SK-N-MC (cell line): ENCODE measurements at regions not wholly inside any gene's neighbourhood (a gene's known extent, or its start where the extent isn't known, plus 50 kb on each side); places are given as distances from the start of the nearest gene placed in this dataset.

Experiments
- DNase-seq: peaks from one replicate; pipeline ENCODE4 v3.0.0-alpha.2; 2011; ENCODE audit warnings: low read depth, low spot score
- H3K27ac ChIP-seq: fragments of 200-600 bp; sonication (generic); 2 replicates; pipeline ENCODE4 v1.5.1; 2016; ENCODE audit warnings: mixed run types
- H3K36me3 ChIP-seq: fragments of 200-600 bp; sonication (generic); 2 replicates; pipeline ENCODE4 v1.6.1; 2017; ENCODE audit warnings: antibody characterized with exemption, low read length, mixed read lengths; ENCODE audit not compliant: insufficient read depth
- H3K4me3 ChIP-seq: fragments of 200-600 bp; sonication (generic); 2 replicates; pipeline ENCODE4 v1.5.1; 2016
- H3K9ac ChIP-seq: fragments of 200-600 bp; sonication (generic); 2 replicates; pipeline ENCODE4 v1.8.0; 2017; ENCODE audit warnings: mixed run types, mixed read lengths; ENCODE audit not compliant: insufficient read length
- H3K9me3 ChIP-seq: fragments of 200-600 bp; sonication (generic); 2 replicates; pipeline ENCODE4 v1.6.1; 2017; ENCODE audit warnings: low read depth, mild to moderate bottlenecking, antibody characterized with exemption, low read length, moderate library complexity, mixed read lengths
- EZH2 ChIP-seq: fragments of 200-600 bp; sonication (generic); IDR thresholded peaks from one replicate; pipeline ENCODE4 v1.6.1; 2017; ENCODE audit warnings: antibody characterized with exemption
- FOXP2 ChIP-seq: optimal IDR thresholded peaks from 2 replicates; pipeline ENCODE3; 2011; ENCODE audit warnings: mild to moderate bottlenecking, moderate library complexity; ENCODE audit not compliant: insufficient read depth; ENCODE audit errors: extremely low read length, control extremely low read depth
- POLR2AphosphoS5 ChIP-seq: IDR thresholded peaks from 2 replicates; pipeline ENCODE4 v1.6.1; 2012; ENCODE audit warnings: mild to moderate bottlenecking, low read depth, low read length, borderline replicate concordance

GRCh38 chr7:116083796-116084195, 53.2 kb upstream of the TFEC start:
- DNase-seq, result no peak
- TF ChIP-seq FOXP2, result no peak
- TF ChIP-seq POLR2AphosphoS5, result no peak
- no peak for TF ChIP-seq EZH2
- no peak overlapping the region for H3K9ac ChIP-seq
- H3K36me3 ChIP-seq, result no peaks in the 10 kb centered on the region
- peaks cover 2% of the 10 kb centered on the region; the same call in 1 of the 2 replicates for H3K9me3 ChIP-seq
- no peak overlapping the region for H3K4me3 ChIP-seq
- no peak overlapping the region for H3K27ac ChIP-seq

GRCh38 chr7:116086547-116087045, 56.0 kb upstream of the TFEC start:
- H3K36me3 ChIP-seq, result no peaks in the 10 kb centered on the region
- no peak overlapping the region for H3K4me3 ChIP-seq
- no peak for DNase-seq
- TF ChIP-seq FOXP2 (no peak), EZH2 (no peak)
- no peak overlapping the region for H3K9ac ChIP-seq
- no peak overlapping the region for H3K27ac ChIP-seq
- H3K9me3 ChIP-seq, result peaks cover 2% of the 10 kb centered on the region; the same call in 1 of the 2 replicates

- no peak overlapping the region for H3K9ac ChIP-seq
- no peak overlapping the region for H3K4me3 ChIP-seq
- TF ChIP-seq POLR2AphosphoS5, result no peak
- no peak for TF ChIP-seq FOXP2
- TF ChIP-seq EZH2, result no peak
- DNase-seq, result no peak
- H3K36me3 ChIP-seq, result no peaks in the 10 kb centered on the region
- H3K9me3 ChIP-seq, result peaks cover 2% of the 10 kb centered on the region; the same call in 1 of the 2 replicates
- H3K27ac ChIP-seq, result no peak overlapping the region
Measured at GRCh38 chr7:116087291-116087690, 56.7 kb upstream of the TFEC start.

- TF ChIP-seq EZH2 (no peak), POLR2AphosphoS5 (no peak), FOXP2 (no peak)
- no peak overlapping the region for H3K9ac ChIP-seq
- H3K9me3 ChIP-seq, result peaks cover 2% of the 10 kb centered on the region; the same call in 1 of the 2 replicates
- DNase-seq, result no peak
- no peaks in the 10 kb centered on the region for H3K36me3 ChIP-seq
- H3K27ac ChIP-seq, result no peak overlapping the region
- H3K4me3 ChIP-seq, result no peak overlapping the region
Measured at GRCh38 chr7:116087984-116088383, 57.4 kb upstream of the TFEC start.

- Histone ChIP-seq H3K27ac (no peak overlapping the region), H3K9me3 (peaks cover 2% of the 10 kb centered on the region; the same call in 1 of the 2 replicates), H3K9ac (no peak overlapping the region), H3K4me3 (no peak overlapping the region), H3K36me3 (no peaks in the 10 kb centered on the region)
- TF ChIP-seq POLR2AphosphoS5, result no peak
- TF ChIP-seq EZH2, result no peak
- TF ChIP-seq FOXP2, result no peak
- no peak for DNase-seq
Measured at GRCh38 chr7:116089293-116089692, 58.7 kb upstream of the TFEC start.

- TF ChIP-seq POLR2AphosphoS5 (no peak), EZH2 (no peak), FOXP2 (no peak)
- H3K36me3 ChIP-seq, result no peaks in the 10 kb centered on the region
- no peak for DNase-seq
Measured at GRCh38 chr7:116093516-116094301, 63.1 kb upstream of the TFEC start.

GRCh38 chr7:116095396-116095795, 64.8 kb upstream of the TFEC start:
- no peaks in the 10 kb centered on the region for H3K36me3 ChIP-seq
- no peak for TF ChIP-seq FOXP2

More at GRCh38 chr7:116093516-116094301, 63.1 kb upstream of the TFEC start:
- Histone ChIP-seq H3K9me3 (peaks cover 2% of the 10 kb centered on the region; the same call in 1 of the 2 replicates), H3K9ac (no peak overlapping the region), H3K27ac (no peak overlapping the region), H3K4me3 (no peak overlapping the region)

GRCh38 chr7:116097365-116098009, 66.9 kb upstream of the TFEC start:
- TF ChIP-seq FOXP2, result no peak
- TF ChIP-seq POLR2AphosphoS5, result no peak
- no peak for TF ChIP-seq EZH2
- no peaks in the 10 kb centered on the region for H3K9me3 ChIP-seq
- peak overlapping the region; percentile 96 for H3K27ac ChIP-seq
- H3K36me3 ChIP-seq, result no peaks in the 10 kb centered on the region
- no peak for DNase-seq
- H3K4me3 ChIP-seq, result no peak overlapping the region
- no peak overlapping the region for H3K9ac ChIP-seq

More at GRCh38 chr7:116095396-116095795, 64.8 kb upstream of the TFEC start:
- Histone ChIP-seq H3K9me3 (no peaks in the 10 kb centered on the region), H3K27ac (no peak overlapping the region), H3K4me3 (no peak overlapping the region), H3K9ac (no peak overlapping the region)
- DNase-seq, result no peak
